CD14-positive monocyte (primary cell): ENCODE measurements at regions not wholly inside any gene's neighbourhood (a gene's known extent, or its start where the extent isn't known, plus 50 kb on each side); places are given as distances from the start of the nearest gene placed in this dataset.

ENCODE experiments used
- DNase-seq, 3 donors: peaks; one replicate each; pipeline ENCODE4 v3.0.0-alpha.2; 2011 to 2022
- H2AFZ ChIP-seq: 2 replicates; pipeline ENCODE4 v1.6.0; 2012; ENCODE audit warnings: mild to moderate bottlenecking, low read depth, low read length, inconsistent platforms; ENCODE audit not compliant: insufficient read depth, poor library complexity, severe bottlenecking
- H3K27ac ChIP-seq, 2 donors: 1 replicate in 1 of 2; 2 replicates in 1 of 2; pipeline ENCODE4 v1.5.1; 2012 to 2013; ENCODE audit warnings: low read length in 2 of 2, control low read depth in 1 of 2, inconsistent platforms in 1 of 2, low read depth in 1 of 2, mild to moderate bottlenecking in 1 of 2
- H3K27me3 ChIP-seq, 2 donors: one replicate each; pipeline versions ENCODE4 v1.6.0 to v1.6.1; 2011 to 2013; ENCODE audit warnings: low read length in 2 of 2; ENCODE audit not compliant: control insufficient read depth in 2 of 2, insufficient read depth in 2 of 2
- H3K36me3 ChIP-seq, 2 donors: replicated peaks in 1 of 2; 1 replicate in 1 of 2; 2 replicates in 1 of 2; pipeline versions ENCODE4 v1.5.1 to v1.6.1; 2012 to 2013; ENCODE audit warnings: low read length in 2 of 2, control low read depth in 1 of 2, inconsistent platforms in 1 of 2, mild to moderate bottlenecking in 1 of 2; ENCODE audit not compliant: insufficient read depth in 2 of 2, control insufficient read depth in 1 of 2
- H3K4me1 ChIP-seq, 2 donors: 1 replicate in 1 of 2; 2 replicates in 1 of 2; pipeline versions ENCODE4 v1.5.1 to v1.6.1; 2012 to 2013; ENCODE audit warnings: low read length in 2 of 2, control low read depth in 1 of 2, inconsistent platforms in 1 of 2, mild to moderate bottlenecking in 1 of 2, moderate library complexity in 1 of 2; ENCODE audit not compliant: insufficient read depth in 2 of 2, control insufficient read depth in 1 of 2
- H3K4me2 ChIP-seq: replicated peaks from 2 replicates; pipeline ENCODE3; 2012; ENCODE audit warnings: low read length, moderate library complexity, mild to moderate bottlenecking; ENCODE audit not compliant: poor library complexity, severe bottlenecking; ENCODE audit errors: extremely low read depth
- H3K4me3 ChIP-seq, 3 experiments: fragments of 200-600 bp in 1 of 3; sonication (generic) in 1 of 3; replicated peaks in 1 of 3; 1 replicate in 2 of 3; 2 replicates in 1 of 3; pipeline ENCODE4 v1.5.1; 2011 to 2013; ENCODE audit warnings: low read length in 3 of 3, mild to moderate bottlenecking in 3 of 3, control low read depth in 2 of 3, low read depth in 2 of 3, inconsistent platforms in 1 of 3, moderate library complexity in 1 of 3
- H3K79me2 ChIP-seq: 2 replicates; pipeline ENCODE4 v1.6.0; 2012; ENCODE audit warnings: mild to moderate bottlenecking, control low read depth, inconsistent platforms, low read length, moderate library complexity; ENCODE audit not compliant: insufficient read depth
- H3K9ac ChIP-seq: 2 replicates; pipeline ENCODE4 v1.6.0; 2017; ENCODE audit warnings: low read length, mild to moderate bottlenecking; ENCODE audit not compliant: insufficient read depth, poor library complexity, severe bottlenecking
- H3K9me3 ChIP-seq, 2 donors: replicated peaks in 1 of 2; 1 replicate in 1 of 2; 2 replicates in 1 of 2; pipeline versions ENCODE4 v1.5.1 to v1.6.1; 2012 to 2013; ENCODE audit warnings: low read length in 2 of 2, control low read depth in 1 of 2; ENCODE audit not compliant: control insufficient read depth in 1 of 2, insufficient read depth in 1 of 2
- H4K20me1 ChIP-seq: 2 replicates; pipeline ENCODE4 v1.6.0; 2012; ENCODE audit warnings: mild to moderate bottlenecking, low read length, control low read depth, moderate library complexity; ENCODE audit not compliant: insufficient read depth
- H3K27ac Mint-ChIP-seq, 7 donors: one replicate each; pipeline ENCODE4 v1.8.0; 2020; ENCODE audit warnings: mild to moderate bottlenecking in 7 of 7, mixed read lengths in 7 of 7, moderate library complexity in 6 of 7, inconsistent platforms in 2 of 7
- H3K27me3 Mint-ChIP-seq, 3 donors: one replicate each; pipeline ENCODE4 v1.8.0; 2021 to 2022; ENCODE audit warnings: low read depth in 3 of 3, mild to moderate bottlenecking in 3 of 3, mixed read lengths in 3 of 3, moderate library complexity in 3 of 3, inconsistent platforms in 1 of 3
- H3K36me3 Mint-ChIP-seq, 2 donors: one replicate each; pipeline ENCODE4 v1.8.0; 2020; ENCODE audit warnings: mixed read lengths in 2 of 2, inconsistent platforms in 1 of 2, mild to moderate bottlenecking in 1 of 2
- H3K4me1 Mint-ChIP-seq: one replicate; pipeline ENCODE4 v1.8.0; 2020; ENCODE audit warnings: mild to moderate bottlenecking, mixed read lengths
- H3K4me3 Mint-ChIP-seq, 2 donors: one replicate each; pipeline ENCODE4 v1.8.0; 2020; ENCODE audit warnings: mild to moderate bottlenecking in 2 of 2, mixed read lengths in 2 of 2, moderate library complexity in 1 of 2
- H3K9me3 Mint-ChIP-seq, 7 donors: one replicate each; pipeline ENCODE4 v1.8.0; 2020 to 2022; ENCODE audit warnings: mixed read lengths in 7 of 7, mild to moderate bottlenecking in 6 of 7, moderate library complexity in 6 of 7, inconsistent platforms in 2 of 7
- WGBS: methylation state at CpG from one replicate; pipeline ENCODE4 v1.1.5; 2013; ENCODE audit warnings: missing lambda C conversion rate; ENCODE audit not compliant: insufficient coverage; 5-methylcytosine and 5-hydroxymethylcytosine counted together
- intact Hi-C, 2 donors: fragments of 100-400 bp; cut with micrococcal nuclease; formaldehyde crosslinking; loops; one replicate each; pipeline versions ENCODE4 v1.15.0 to v1.15.1; 2023
- TF ChIP-seq, protein P1 (sequence below): fragments of 200-600 bp; IDR thresholded peaks from one replicate; pipeline ENCODE4 v1.8.0; 2022; ENCODE audit warnings: antibody characterized with exemption, mild to moderate bottlenecking

DNA sequence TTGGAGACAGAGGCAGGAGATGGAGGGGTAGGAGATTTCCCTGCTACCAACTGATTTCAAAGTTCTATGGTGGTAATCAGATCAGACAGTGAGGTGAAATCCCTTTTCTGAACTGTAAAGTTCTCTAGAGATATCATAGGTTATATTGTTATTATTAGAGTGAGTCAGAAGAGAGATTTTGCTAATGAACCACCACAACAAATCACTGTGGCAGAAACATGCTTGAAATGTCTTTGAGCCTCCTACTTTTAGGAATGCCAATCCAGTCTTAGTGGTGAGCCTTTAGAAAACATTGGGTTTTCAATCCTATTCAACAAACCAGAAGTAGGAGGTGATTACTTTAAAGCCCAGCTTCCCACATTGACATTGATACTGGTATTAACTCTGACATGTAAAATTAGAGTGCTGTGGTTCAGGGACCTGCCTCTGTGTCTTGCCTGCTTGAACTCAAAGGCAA, 136.7 kb upstream of the CNR1 start:
- no peaks in the 10 kb centered on the region for H3K79me2 ChIP-seq
- peaks cover 0 to 2% of the 10 kb centered on the region in 2 donors for H3K27me3 ChIP-seq
- H3K4me1 Mint-ChIP-seq, result no peaks in the 10 kb centered on the region
- H3K27me3 Mint-ChIP-seq, result peaks cover 0 to 7% (median 2%) of the 10 kb centered on the region in 3 donors
- no peak overlapping the region for H2AFZ ChIP-seq
- TF ChIP-seq, protein P1, sequence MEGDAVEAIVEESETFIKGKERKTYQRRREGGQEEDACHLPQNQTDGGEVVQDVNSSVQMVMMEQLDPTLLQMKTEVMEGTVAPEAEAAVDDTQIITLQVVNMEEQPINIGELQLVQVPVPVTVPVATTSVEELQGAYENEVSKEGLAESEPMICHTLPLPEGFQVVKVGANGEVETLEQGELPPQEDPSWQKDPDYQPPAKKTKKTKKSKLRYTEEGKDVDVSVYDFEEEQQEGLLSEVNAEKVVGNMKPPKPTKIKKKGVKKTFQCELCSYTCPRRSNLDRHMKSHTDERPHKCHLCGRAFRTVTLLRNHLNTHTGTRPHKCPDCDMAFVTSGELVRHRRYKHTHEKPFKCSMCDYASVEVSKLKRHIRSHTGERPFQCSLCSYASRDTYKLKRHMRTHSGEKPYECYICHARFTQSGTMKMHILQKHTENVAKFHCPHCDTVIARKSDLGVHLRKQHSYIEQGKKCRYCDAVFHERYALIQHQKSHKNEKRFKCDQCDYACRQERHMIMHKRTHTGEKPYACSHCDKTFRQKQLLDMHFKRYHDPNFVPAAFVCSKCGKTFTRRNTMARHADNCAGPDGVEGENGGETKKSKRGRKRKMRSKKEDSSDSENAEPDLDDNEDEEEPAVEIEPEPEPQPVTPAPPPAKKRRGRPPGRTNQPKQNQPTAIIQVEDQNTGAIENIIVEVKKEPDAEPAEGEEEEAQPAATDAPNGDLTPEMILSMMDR, result no peak
- H3K9ac ChIP-seq, result no peak overlapping the region
- no peak overlapping the region for H3K27ac Mint-ChIP-seq
- H3K4me3 Mint-ChIP-seq, result no peak overlapping the region
- no peak for DNase-seq
- no peak overlapping the region for H3K27ac ChIP-seq
- no peaks in the 10 kb centered on the region for H3K36me3 ChIP-seq
- H3K4me3 ChIP-seq, result no peak overlapping the region
- H3K36me3 Mint-ChIP-seq, result no peaks in the 10 kb centered on the region
- intact Hi-C loops, result no loop called here
- no peaks in the 10 kb centered on the region for H4K20me1 ChIP-seq
- no peaks in the 10 kb centered on the region for H3K4me1 ChIP-seq
- no peaks in the 10 kb centered on the region for H3K9me3 ChIP-seq
- peaks cover 0 to 5% (median 1%) of the 10 kb centered on the region in 7 donors for H3K9me3 Mint-ChIP-seq
- H3K4me2 ChIP-seq, result no peak overlapping the region

DNA sequence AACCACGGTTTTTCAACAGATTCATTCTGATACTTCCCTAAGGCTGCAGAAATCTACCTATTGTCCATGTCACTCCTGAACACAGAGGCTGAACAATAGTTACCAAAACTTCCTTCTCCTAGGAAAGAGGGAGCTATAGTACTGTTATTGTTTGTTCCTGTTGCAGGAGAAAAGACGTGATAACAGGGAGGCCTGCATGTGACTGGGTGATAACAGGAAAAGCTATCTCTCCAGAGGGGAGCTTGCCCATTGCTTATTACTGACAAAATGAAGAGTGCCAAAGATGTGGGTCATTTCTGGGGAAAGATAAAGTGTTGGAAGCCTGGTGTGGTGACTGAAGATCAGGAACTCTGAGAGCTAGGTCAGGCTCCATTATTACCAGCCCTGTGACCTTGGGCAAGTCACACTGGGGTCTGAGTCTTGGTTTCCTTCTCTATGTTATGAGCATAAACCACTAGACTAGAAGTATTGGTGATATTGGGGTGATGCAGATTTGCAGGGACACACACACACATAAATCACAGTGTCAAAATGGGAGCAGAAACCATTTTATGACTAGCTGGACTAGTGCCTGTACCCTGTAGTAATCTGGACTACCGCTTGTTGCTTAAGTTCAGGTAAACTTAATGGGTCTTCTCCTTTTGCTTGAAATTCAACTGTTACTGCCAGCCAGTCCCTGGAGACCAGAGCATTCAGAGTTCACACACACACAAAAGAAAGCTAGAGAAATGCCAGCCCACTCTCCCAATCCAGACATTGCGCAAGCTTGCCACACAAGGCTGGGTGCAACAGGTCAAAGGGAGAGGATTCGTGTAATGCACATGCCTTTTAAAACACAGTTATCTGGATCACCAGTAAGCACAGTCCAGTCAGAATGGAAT, 136.0 kb upstream of the CNR1 start:
- Histone ChIP-seq H3K79me2 (no peaks in the 10 kb centered on the region), H3K9ac (no peak overlapping the region), H2AFZ (no peak overlapping the region), H3K27me3 (peaks cover 0 to 2% of the 10 kb centered on the region in 2 donors), H3K36me3 (no peaks in the 10 kb centered on the region), H4K20me1 (no peaks in the 10 kb centered on the region), H3K27ac (no peak overlapping the region), H3K4me3 (no peak overlapping the region), H3K9me3 (no peaks in the 10 kb centered on the region), H3K4me1 (no peaks in the 10 kb centered on the region), H3K4me2 (no peak overlapping the region)
- Mint-ChIP-seq H3K36me3 (no peaks in the 10 kb centered on the region), H3K27ac (no peak overlapping the region), H3K4me1 (no peaks in the 10 kb centered on the region), H3K4me3 (no peak overlapping the region), H3K27me3 (peaks cover 0 to 7% (median 2%) of the 10 kb centered on the region in 3 donors), H3K9me3 (peaks cover 0 to 5% (median 1%) of the 10 kb centered on the region in 7 donors)
- no peak for DNase-seq
- intact Hi-C loops, result no loop called here
- TF ChIP-seq, protein P1, result no peak
- WGBS, result 75% methylated on average over 2 of the region's 5 CpGs
